HG02678 (cell line): ENCODE measurements at regions not wholly inside any gene's neighbourhood (a gene's known extent, or its start where the extent isn't known, plus 50 kb on each side); places are given as distances from the start of the nearest gene placed in this dataset.

ENCODE experiments used
- ATAC-seq: cut with Tn5 transposase; IDR thresholded peaks from one replicate; pipeline ENCODE4 v1.9.1; 2021; ENCODE audit warnings: mild to moderate bottlenecking, moderate library complexity; ENCODE audit not compliant: unreplicated experiment

- no peak for ATAC-seq
Measured at GRCh38 chr11:70806461-70807194, 408.3 kb downstream of the CTTN start.

- no peak for ATAC-seq
Measured at GRCh38 chr11:70807195-70807543, 408.8 kb downstream of the CTTN start.

GRCh38 chr11:70808686-70809375 is 410.5 kb downstream of the CTTN start:
- no peak for ATAC-seq

- ATAC-seq, result no peak
Measured at GRCh38 chr11:70810133-70810532, 411.8 kb downstream of the CTTN start.

- no peak for ATAC-seq
Measured at GRCh38 chr11:70810681-70811080, 412.4 kb downstream of the CTTN start.

- ATAC-seq, result no peak
Measured at GRCh38 chr11:70811483-70811882, 413.2 kb downstream of the CTTN start.

GRCh38 chr11:70811915-70812314 is 413.6 kb downstream of the CTTN start:
- no peak for ATAC-seq

- ATAC-seq, result no peak
Measured at GRCh38 chr11:70812472-70812871, 414.1 kb downstream of the CTTN start.

- ATAC-seq, result no peak
Measured at GRCh38 chr11:70813651-70814050, 415.3 kb downstream of the CTTN start.

GRCh38 chr11:70815485-70815832 is 417.1 kb downstream of the CTTN start:
- no peak for ATAC-seq

- no peak for ATAC-seq
Measured at GRCh38 chr11:70816156-70816678, 417.9 kb downstream of the CTTN start.

GRCh38 chr11:70818351-70818750 is 420.0 kb downstream of the CTTN start:
- ATAC-seq, result no peak

GRCh38 chr11:70819022-70819421 is 420.7 kb downstream of the CTTN start:
- ATAC-seq, result no peak

GRCh38 chr11:70820311-70820710 is 422.0 kb downstream of the CTTN start:
- no peak for ATAC-seq

- no peak for ATAC-seq
Measured at GRCh38 chr11:70820712-70821111, 422.4 kb downstream of the CTTN start.

GRCh38 chr11:70823771-70824170 is 425.4 kb downstream of the CTTN start:
- ATAC-seq, result no peak

GRCh38 chr11:70824605-70825245 is 426.4 kb downstream of the CTTN start:
- no peak for ATAC-seq

GRCh38 chr11:70825893-70826540 is 426.4 kb downstream of the SHANK2 start:
- no peak for ATAC-seq

- ATAC-seq, result no peak
Measured at GRCh38 chr11:70826541-70827335, 425.6 kb downstream of the SHANK2 start.

GRCh38 chr11:70828593-70829082 is 423.7 kb downstream of the SHANK2 start:
- ATAC-seq, result no peak
